AG08395 (cell line): ENCODE measurements at regions not wholly inside any gene's neighbourhood (a gene's known extent, or its start where the extent isn't known, plus 50 kb on each side); places are given as distances from the start of the nearest gene placed in this dataset.
A peak's percentile ranks its signal among the peaks of the same experiment; 100 is the strongest.

Experiments
- DNase-seq: peaks from one replicate; pipeline ENCODE4 v3.0.0; 2012; ENCODE audit warnings: mixed read lengths, low spot score

GRCh38 chr3:66748175-66748876, 247.5 kb upstream of the LRIG1 start:
- no peak for DNase-seq

GRCh38 chr3:66751842-66752241, 246.3 kb upstream of the KBTBD8 start:
- DNase-seq, result no peak

- no peak for DNase-seq
These were observed 244.4 kb upstream of the KBTBD8 start for GRCh38 chr3:66753670-66754069.

GRCh38 chr3:66754613-66755012, 243.5 kb upstream of the KBTBD8 start:
- no peak for DNase-seq

GRCh38 chr3:66755924-66756323, 242.2 kb upstream of the KBTBD8 start:
- DNase-seq, result no peak

DNA sequence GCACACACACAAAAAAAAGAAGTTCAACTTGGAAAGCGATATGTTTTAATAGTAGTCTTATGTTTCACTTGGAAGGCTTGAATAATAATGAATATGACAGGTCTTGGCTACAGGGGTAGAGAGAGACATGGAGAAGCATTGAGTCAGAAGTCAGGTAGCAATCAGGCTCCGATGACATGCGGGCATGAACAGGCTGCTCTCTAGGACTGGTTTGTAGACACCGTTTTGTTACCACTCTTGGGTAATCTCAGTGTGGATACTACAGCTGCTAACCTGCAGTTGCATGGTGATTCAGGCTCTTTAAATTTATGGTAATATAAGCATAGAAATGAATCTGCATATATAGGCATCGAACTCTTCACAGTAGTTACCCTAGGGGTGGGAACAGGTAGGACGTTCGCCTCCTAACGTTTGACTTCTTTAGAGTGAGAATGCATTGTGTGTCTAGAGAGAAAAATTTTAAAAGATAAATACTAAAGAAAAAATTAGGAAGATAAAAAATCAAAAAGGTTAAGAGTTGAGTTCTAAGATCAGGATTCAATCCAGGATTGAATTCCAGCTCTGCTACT, 241.6 kb upstream of the KBTBD8 start:
- DNase-seq, result no peak

DNA sequence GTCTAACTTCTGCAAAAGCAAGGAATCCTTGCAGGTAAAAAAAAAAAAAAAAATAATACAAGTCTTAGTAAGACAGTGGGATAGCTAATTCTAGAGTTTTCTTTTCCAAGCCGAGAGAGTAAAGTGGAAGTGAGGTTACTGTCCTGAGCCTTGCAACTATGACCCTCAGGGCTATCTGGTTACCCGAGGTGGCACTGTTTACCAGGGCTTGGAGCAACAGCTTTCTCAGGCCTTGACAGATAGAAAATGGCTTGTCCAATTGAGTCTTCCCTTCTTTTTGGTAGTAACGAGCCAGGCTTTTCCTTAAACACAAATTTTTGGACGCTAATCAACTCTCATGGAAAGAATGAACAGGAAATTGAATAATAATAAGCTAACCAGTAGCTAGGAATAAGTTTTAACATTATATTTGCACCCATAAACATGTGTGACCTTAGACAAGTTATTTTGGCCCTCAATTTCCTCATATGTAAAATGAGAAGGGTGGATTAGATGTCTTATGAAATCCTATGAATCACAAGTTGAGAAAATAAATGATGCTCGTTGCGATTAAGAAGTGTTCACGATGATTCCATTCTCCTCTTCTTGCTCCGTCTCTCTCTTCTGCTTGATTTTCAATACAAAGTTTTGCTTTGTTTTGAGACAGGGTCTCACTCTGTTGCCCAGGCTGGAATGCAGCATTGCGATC, 236.9 kb upstream of the KBTBD8 start:
- no peak for DNase-seq

DNA sequence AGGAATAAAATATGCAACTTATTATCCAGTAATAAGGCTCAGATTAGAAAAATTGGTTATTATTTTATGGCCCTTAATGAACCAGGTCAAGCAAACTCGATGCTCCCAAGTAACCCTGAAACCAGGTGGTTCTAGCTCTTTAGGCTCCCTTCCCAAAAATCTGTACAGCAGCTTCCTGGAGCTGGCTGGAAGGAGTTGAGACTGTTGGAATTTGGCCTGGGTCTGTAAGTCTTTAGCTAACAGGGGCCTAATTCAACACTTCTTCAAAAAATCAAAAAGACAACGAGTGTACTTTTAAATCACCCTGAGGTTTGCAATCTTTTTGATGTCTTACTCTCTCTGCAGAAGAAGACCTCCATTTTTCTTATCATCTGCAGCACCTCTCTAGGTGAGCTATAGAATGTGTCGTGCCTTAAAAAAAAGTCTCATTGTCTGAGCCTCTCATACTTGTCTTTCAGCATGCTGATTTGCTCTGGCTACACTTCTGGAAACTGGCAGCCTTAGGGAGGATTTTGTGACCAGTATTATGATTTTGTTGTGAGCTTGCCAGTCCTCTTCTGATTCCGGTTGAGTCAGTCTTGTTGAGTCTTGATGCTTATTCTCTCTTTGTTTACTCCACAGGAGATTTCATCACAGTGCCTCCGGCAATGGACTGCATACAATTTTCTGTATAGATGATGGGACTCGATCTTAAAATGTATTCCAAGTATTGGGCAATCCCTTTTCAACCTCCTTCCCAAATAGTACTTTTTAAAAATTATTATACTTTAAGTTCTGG, 235.0 kb upstream of the KBTBD8 start:
- DNase-seq, result peak; percentile 72

DNA sequence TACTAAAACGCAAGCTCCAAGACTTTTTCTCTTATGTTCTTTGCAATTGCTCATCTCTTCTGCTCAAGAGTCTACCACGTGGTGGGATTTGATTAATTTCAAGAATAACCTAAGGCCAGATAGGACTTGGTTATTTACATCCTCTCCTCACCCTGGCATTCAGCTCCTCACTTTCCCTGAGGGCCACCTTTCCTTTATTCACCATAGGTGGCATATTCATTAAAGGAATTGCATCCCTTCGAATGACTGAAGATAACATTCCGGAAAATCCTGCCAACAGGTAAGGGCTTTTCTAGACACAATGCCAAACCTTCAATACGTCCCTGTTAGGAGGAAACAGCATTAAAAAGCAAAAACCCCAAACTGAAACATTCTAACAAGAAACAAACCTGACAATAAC, 220.0 kb upstream of the KBTBD8 start:
- DNase-seq, result no peak

- no peak for DNase-seq
These were observed 219.3 kb upstream of the KBTBD8 start for GRCh38 chr3:66778777-66779176.

DNA sequence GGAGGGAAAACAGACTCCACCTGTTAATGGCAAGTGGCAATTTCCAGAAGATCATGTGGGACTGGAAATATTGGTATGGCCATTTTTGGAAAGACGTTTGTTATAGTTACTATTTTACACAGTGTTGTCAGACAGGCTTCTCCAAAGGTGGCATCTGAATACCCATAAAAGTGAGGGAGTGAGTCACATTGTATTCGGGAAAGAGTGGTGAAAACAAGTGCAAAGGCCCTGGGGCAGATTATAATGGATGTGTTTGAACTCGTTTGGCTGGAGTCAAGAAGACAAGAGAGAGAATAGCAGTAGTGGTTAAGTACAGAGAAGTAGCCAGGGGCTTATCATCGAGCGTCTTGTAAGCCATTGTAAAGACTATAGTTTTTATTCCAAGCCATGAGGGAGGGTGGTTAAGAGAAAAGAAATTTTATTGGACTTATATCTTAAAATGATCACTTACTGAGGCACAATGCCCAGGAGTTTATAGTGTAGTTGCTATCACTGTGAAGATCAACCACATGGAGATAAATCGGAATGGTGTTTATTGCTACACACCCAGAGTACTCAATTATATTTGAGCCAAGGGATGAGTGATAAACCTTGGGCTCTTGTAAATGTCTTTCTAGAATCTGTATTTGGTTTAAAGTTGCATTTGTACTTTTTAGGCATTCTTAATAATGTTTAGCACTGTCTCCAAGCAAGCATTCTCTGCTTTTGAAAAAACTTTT, 212.8 kb upstream of the KBTBD8 start:
- DNase-seq, result no peak

DNA sequence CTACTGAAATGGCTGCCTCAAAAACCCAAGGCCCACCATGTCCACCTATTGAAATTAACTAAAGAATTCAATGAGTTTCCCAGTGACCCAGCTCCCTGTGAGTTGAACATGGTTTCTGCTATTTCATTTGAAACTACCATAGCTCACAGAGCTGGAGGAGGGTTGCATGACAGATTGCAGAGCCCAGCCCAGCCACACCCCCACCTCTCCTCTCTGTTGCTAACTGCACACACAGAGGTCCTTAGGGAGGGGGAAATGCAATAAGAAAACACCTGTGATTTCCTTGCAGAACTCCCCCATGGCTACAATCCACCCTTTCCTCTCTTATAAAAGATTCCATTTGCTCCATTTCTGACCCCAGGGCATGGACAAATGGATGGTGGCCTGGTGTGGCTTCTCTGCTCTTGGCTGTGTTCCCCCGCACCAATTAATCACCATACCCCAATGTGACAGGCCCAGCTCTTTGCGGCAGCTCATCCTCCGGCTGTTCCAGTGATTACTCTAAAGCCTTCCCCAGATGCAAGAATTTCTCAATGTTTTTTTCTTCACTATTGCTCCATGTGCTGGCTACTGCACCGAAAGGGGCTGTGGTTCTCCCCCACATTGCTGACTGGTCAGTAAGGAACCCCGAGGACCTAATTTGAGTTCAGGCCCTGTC, 208.4 kb upstream of the KBTBD8 start:
- peak; percentile 18 for DNase-seq

DNA sequence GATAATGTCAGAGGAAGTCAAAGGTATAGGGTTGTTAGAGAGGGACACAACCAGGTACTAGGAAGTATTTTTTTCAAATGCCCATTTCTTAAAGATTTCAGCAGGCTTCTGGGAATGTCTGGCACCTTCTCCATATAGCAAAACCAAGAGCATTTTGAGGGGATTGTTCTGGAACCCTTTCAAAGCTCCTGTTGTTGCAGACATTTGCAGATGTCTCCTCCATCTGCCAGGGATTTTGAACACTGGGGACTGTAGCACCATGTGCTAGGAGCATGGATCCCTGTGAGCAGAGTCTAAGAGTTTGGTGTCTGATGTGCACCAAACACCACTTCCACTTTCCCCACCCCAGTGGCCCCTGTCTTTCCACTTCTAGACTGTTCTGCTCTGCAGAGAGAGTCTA, 206.0 kb upstream of the KBTBD8 start:
- DNase-seq, result no peak

DNA sequence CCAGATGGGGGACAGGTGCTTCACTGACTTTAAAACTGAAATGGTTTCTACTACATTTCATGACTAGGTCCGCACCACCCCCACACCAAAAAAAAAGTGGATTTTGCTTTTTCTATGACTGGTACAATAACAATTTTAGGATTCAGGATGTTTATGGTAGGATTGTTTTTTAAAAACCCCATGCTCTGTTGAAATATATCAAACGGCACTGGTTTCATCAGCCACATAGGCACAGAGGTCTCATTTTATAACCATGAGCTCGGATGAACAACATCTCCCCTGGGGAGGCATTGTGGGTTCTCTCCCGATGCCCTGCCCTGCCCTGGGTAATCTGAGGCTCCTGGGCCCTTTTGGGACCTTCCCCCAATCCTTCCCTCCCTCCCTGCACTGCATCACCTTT, 202.7 kb upstream of the KBTBD8 start:
- DNase-seq, result peak; percentile 40

GRCh38 chr3:66796343-66796742, 201.8 kb upstream of the KBTBD8 start:
- DNase-seq, result no peak

DNA sequence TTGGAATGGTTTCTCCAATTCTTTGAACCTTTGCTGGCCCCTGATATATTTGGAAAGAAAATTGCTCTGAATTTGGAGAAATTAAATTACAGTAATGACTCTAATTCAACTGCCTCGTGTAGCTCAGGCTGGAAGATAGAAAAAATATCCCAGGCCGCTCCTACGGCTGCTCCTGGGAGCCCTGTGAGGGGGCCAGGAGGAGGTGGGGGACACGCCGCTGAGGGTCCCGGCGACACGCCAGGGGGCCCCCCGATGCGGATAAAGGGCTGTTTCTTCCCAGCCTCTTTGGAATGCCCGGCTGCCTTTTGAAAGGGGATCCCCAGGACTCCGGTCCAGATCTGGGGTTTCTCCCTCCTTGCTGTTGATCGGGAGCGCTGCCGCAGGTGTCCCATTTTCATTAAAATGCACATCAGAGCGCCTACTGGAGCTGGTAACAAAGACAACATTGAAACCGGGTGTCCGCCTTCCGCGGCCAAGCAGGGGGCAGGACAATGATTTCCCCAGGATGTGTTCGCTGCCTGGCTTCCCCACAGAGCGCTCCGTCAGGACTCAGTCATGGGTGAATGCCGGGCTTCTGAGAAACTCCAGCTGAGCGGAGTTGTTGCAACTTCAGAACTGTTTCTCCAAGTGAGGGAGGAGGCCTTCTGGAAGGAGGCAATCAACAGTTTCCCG, 200.1 kb upstream of the KBTBD8 start:
- peak; percentile 70 for DNase-seq

DNA sequence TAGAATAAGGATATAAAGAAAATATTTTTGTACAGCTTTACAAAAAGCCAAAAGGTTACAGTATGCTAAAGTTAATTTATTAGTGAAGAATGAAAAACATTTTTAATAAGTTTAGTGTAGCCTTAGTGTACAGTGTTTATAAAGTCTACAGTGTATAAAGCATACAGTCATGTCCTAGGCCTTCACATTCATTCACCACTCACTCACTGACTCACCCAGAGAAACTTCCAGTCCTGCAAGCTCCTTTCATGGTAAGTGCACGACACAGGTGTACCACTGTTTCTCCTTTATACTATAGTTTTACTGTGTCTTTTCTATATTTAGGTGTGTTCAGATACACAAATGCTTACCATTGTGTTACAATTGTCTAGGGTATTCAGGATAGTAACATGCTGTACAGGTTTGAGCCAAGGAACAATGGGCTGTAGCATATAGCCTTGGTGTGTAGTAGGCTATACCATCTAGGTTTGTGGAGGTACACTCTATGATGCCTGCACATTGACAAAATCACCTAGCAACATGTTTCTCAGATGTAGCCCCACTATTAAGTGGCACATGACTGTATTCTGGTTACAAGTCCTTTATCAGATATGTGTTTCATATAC, 197.1 kb upstream of the KBTBD8 start:
- no peak for DNase-seq

DNA sequence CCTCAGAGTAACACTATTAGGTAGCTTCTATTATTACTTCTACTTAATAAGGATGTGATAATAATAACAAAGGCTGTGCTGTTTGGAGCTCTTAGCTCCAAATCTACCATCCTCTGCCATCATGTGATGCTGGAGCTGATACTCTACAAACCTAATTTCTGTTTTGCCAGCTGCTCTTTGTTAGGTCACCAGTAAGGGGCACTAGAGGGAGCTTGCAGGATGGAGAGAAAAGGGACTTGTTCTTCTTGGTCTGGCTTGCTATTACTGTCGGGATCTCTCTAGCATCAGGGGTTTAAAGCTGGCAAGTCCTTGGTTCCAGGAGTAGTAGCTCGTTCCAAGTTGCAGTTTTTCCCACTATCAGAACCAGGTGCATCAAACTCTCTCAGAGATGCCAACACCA, 194.9 kb upstream of the KBTBD8 start:
- DNase-seq, result no peak

DNA sequence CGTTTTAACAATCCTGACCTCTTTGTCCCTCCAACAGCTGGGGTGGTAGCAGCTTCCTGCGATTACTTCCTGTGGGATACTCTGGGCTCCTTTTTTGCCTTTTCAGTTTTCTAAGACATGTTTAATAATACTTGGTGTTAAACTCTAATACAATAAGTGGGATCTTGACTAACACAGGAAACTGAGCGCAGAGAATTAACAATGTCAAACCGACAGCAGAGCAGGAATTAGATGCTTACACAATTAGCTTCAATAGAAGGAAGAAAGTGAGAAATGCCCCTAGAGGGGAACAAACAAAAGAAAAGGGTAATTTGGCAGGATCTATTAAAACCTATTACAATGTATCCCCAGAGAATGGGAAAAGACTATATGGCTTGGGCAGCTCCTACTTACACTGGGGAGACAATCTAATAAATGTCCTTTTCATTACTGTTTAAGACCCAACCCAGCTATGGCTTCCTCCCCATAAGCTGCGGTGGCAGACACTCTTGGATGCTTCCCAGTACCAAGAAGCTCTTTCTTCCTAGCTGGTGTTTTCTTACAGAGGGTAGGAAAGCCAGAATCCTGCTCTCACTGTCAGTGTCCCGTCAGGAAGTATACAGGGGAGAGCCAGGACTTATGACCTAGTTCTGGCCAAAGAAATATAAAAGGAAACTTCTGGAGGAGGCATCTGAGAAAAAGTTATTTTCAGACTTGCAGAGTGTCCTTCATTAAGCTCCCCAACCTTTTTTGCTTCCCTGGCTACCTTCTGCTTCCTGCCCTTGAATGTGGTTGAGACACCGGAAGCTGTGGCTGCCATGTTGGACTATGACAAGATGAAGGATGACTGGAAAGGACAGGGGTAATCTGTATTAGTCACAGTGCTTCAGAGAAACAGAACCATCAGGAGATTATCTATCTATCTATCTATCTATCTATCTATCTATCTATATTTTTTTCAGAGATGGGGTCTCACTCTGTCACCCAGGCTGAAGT, 194.1 kb upstream of the KBTBD8 start:
- DNase-seq, result no peak
